ENCODE measurements at regions not wholly inside any gene's neighbourhood (a gene's known extent, or its start where the extent isn't known, plus 50 kb on each side); places are given as distances from the start of the nearest gene placed in this dataset.

GRCh38 chr4:175373031-175373430, 439.0 kb downstream of the GPM6A start:
- TF ChIP-seq ZFP3 (CRISPR knock-in tag; IDR thresholded peaks at IDR 0.05) (no peak), CREB5 (CRISPR knock-in tag; IDR thresholded peaks at IDR 0.05; ENCODE audit: low read depth) (no peak), ZC3H10 (CRISPR knock-in tag; IDR thresholded peaks at IDR 0.05) (no peak), ARNTL (CRISPR knock-in tag; IDR thresholded peaks at IDR 0.05; ENCODE audit: borderline replicate concordance, low read depth) (no peak), ZNF8 (CRISPR knock-in tag; IDR thresholded peaks at IDR 0.05) (no peak), BACH2 (CRISPR knock-in tag; IDR thresholded peaks at IDR 0.05; ENCODE audit: borderline replicate concordance) (no peak), ZNF565 (CRISPR knock-in tag; conservative IDR thresholded peaks at IDR 0.05; ENCODE audit: low read depth) (no peak), PATZ1 (CRISPR knock-in tag; IDR thresholded peaks at IDR 0.05; ENCODE audit: borderline replicate concordance) (no peak), RARB (CRISPR knock-in tag; IDR thresholded peaks at IDR 0.05) (no peak)
